SU-DHL-6 (cell line): ENCODE measurements at regions not wholly inside any gene's neighbourhood (a gene's known extent, or its start where the extent isn't known, plus 50 kb on each side); places are given as distances from the start of the nearest gene placed in this dataset.

Source experiments
- CTCF ChIP-seq: fragments of 200-600 bp; sonication (generic); IDR thresholded peaks from one replicate; pipeline ENCODE4 v1.5.1; 2017; ENCODE audit warnings: antibody characterized with exemption, mild to moderate bottlenecking, low read length, moderate library complexity; ENCODE audit not compliant: insufficient read depth, poor library complexity, severe bottlenecking
- EZH2phosphoT487 ChIP-seq: fragments of 200-600 bp; sonication (generic), shearing (Covaris generic); conservative IDR thresholded peaks from 2 replicates; pipeline ENCODE4 v1.6.1; 2018; ENCODE audit warnings: mild to moderate bottlenecking, antibody characterized with exemption, low read length, moderate library complexity, mixed read lengths

GRCh38 chr7:132045002-132045401 is 488.6 kb upstream of the PODXL start:
- no peak for TF ChIP-seq CTCF
- TF ChIP-seq EZH2phosphoT487, result no peak
